ENCODE measurements at regions not wholly inside any gene's neighbourhood (a gene's known extent, or its start where the extent isn't known, plus 50 kb on each side); places are given as distances from the start of the nearest gene placed in this dataset.
"Not testable (repeated sequence)": the region's sequence is repeated elsewhere in the genome, so short reads cannot be mapped to it uniquely, and the experiment has no call there.

GRCh38 chr2:131801745-131802350, 274.2 kb downstream of the CCDC74A start:
- not testable (repeated sequence) for H3K27ac Mint-ChIP-seq; H3K36me3 Mint-ChIP-seq (ENCODE audit: low read depth); H3K9me3 Mint-ChIP-seq; H3K4me1 Mint-ChIP-seq (ENCODE audit: low read depth)
- Mint-ChIP-seq H3K27me3 (peaks cover 20% of the 10 kb centered on the region), H3K4me3 (peak overlapping the region; percentile 71)
- DNase-seq = peak; percentile 91

GRCh38 chr2:131802351-131802836, 274.7 kb downstream of the CCDC74A start:
- Mint-ChIP-seq H3K4me3 (peak overlapping the region; percentile 71), H3K27me3 (peaks cover 23% of the 10 kb centered on the region)
- not testable (repeated sequence) for H3K9me3 Mint-ChIP-seq; H3K27ac Mint-ChIP-seq; H3K4me1 Mint-ChIP-seq (ENCODE audit: low read depth); H3K36me3 Mint-ChIP-seq (ENCODE audit: low read depth)
- peak; percentile 71 for DNase-seq

GRCh38 chr2:131803237-131803636, 275.5 kb downstream of the CCDC74A start:
- H3K4me3 Mint-ChIP-seq; H3K27ac Mint-ChIP-seq; H3K4me1 Mint-ChIP-seq (ENCODE audit: low read depth); H3K36me3 Mint-ChIP-seq (ENCODE audit: low read depth); H3K9me3 Mint-ChIP-seq; DNase-seq: not testable (repeated sequence)
- H3K27me3 Mint-ChIP-seq = peaks cover 28% of the 10 kb centered on the region

GRCh38 chr2:131812605-131813004, 284.9 kb downstream of the CCDC74A start:
- not testable (repeated sequence) for H3K4me3 Mint-ChIP-seq, H3K9me3 Mint-ChIP-seq, DNase-seq

GRCh38 chr2:131813378-131813777, 285.7 kb downstream of the CCDC74A start:
- not testable (repeated sequence) for H3K4me1 Mint-ChIP-seq (ENCODE audit: low read depth); DNase-seq; H3K9me3 Mint-ChIP-seq; H3K27ac Mint-ChIP-seq; H3K36me3 Mint-ChIP-seq (ENCODE audit: low read depth); H3K4me3 Mint-ChIP-seq
- H3K27me3 Mint-ChIP-seq = peaks cover 12% of the 10 kb centered on the region

More at GRCh38 chr2:131812605-131813004, 284.9 kb downstream of the CCDC74A start:
- H3K36me3 Mint-ChIP-seq (ENCODE audit: low read depth); H3K4me1 Mint-ChIP-seq (ENCODE audit: low read depth); H3K27ac Mint-ChIP-seq: not testable (repeated sequence)
- peaks cover 19% of the 10 kb centered on the region for H3K27me3 Mint-ChIP-seq

- not testable (repeated sequence) for H3K4me3 Mint-ChIP-seq, H3K27ac Mint-ChIP-seq
These were observed 290.7 kb downstream of the CCDC74A start for GRCh38 chr2:131818267-131818973.

GRCh38 chr2:131822237-131822721, 294.6 kb downstream of the CCDC74A start:
- not testable (repeated sequence) for H3K4me1 Mint-ChIP-seq (ENCODE audit: low read depth); H3K36me3 Mint-ChIP-seq (ENCODE audit: low read depth); H3K9me3 Mint-ChIP-seq; H3K27me3 Mint-ChIP-seq; DNase-seq; H3K4me3 Mint-ChIP-seq; H3K27ac Mint-ChIP-seq

More at GRCh38 chr2:131818267-131818973, 290.7 kb downstream of the CCDC74A start:
- not testable (repeated sequence) for H3K4me1 Mint-ChIP-seq (ENCODE audit: low read depth); H3K9me3 Mint-ChIP-seq; H3K36me3 Mint-ChIP-seq (ENCODE audit: low read depth); H3K27me3 Mint-ChIP-seq; DNase-seq

- H3K4me1 Mint-ChIP-seq (ENCODE audit: low read depth); H3K9me3 Mint-ChIP-seq; H3K4me3 Mint-ChIP-seq; H3K27me3 Mint-ChIP-seq; DNase-seq; H3K27ac Mint-ChIP-seq; H3K36me3 Mint-ChIP-seq (ENCODE audit: low read depth): not testable (repeated sequence)
These were observed 295.4 kb downstream of the CCDC74A start for GRCh38 chr2:131823058-131823457.

GRCh38 chr2:131824986-131825385, 297.3 kb downstream of the CCDC74A start:
- not testable (repeated sequence) for H3K4me3 Mint-ChIP-seq; H3K27me3 Mint-ChIP-seq; H3K27ac Mint-ChIP-seq; H3K36me3 Mint-ChIP-seq (ENCODE audit: low read depth); H3K9me3 Mint-ChIP-seq; H3K4me1 Mint-ChIP-seq (ENCODE audit: low read depth); DNase-seq

GRCh38 chr2:131827481-131828163, 299.9 kb downstream of the CCDC74A start:
- DNase-seq = no peak
- H3K9me3 Mint-ChIP-seq = no peaks in the 10 kb centered on the region
- H3K4me3 Mint-ChIP-seq = no peak overlapping the region
- no peaks in the 10 kb centered on the region for H3K4me1 Mint-ChIP-seq (ENCODE audit: low read depth)
- no peak overlapping the region for H3K27ac Mint-ChIP-seq
- H3K36me3 Mint-ChIP-seq (ENCODE audit: low read depth) = no peaks in the 10 kb centered on the region
- H3K27me3 Mint-ChIP-seq = peaks cover 3% of the 10 kb centered on the region

- Mint-ChIP-seq H3K9me3 (no peaks in the 10 kb centered on the region), H3K27me3 (peaks cover 3% of the 10 kb centered on the region), H3K36me3 (ENCODE audit: low read depth) (no peaks in the 10 kb centered on the region), H3K4me1 (ENCODE audit: low read depth) (no peaks in the 10 kb centered on the region), H3K4me3 (no peak overlapping the region), H3K27ac (no peak overlapping the region)
- no peak for DNase-seq
These were observed 300.5 kb downstream of the CCDC74A start for GRCh38 chr2:131828164-131828561.

GRCh38 chr2:131828633-131829455, 301.2 kb downstream of the CCDC74A start:
- H3K27ac Mint-ChIP-seq; H3K27me3 Mint-ChIP-seq; H3K9me3 Mint-ChIP-seq; H3K4me1 Mint-ChIP-seq (ENCODE audit: low read depth); H3K36me3 Mint-ChIP-seq (ENCODE audit: low read depth); DNase-seq; H3K4me3 Mint-ChIP-seq: not testable (repeated sequence)

- H3K4me3 Mint-ChIP-seq; H3K27me3 Mint-ChIP-seq; H3K27ac Mint-ChIP-seq; H3K4me1 Mint-ChIP-seq (ENCODE audit: low read depth); DNase-seq; H3K9me3 Mint-ChIP-seq; H3K36me3 Mint-ChIP-seq (ENCODE audit: low read depth): not testable (repeated sequence)
These were observed 302.0 kb downstream of the CCDC74A start for GRCh38 chr2:131829456-131830241.
